ENCODE measurements at regions not wholly inside any gene's neighbourhood (a gene's known extent, or its start where the extent isn't known, plus 50 kb on each side); places are given as distances from the start of the nearest gene placed in this dataset.

- intact Hi-C loops (cut with micrococcal nuclease) = no loop called here
- H2AFZ ChIP-seq (ENCODE audit: low read depth, low read length, poor library complexity, severe bottlenecking) = no peak overlapping the region
- peaks cover 0 to 4% of the 10 kb centered on the region in 2 experiments; a peak in 1 of 4 replicates for H3K9me3 ChIP-seq (ENCODE audit: control insufficient read depth in 1 of 2, insufficient read depth in 1 of 2, low read depth in 1 of 2, low read length in 2 of 2)
- TF ChIP-seq MAX (IDR thresholded peaks at IDR 0.05) = no peak
- no peak for TF ChIP-seq ATF3 (IDR thresholded peaks at IDR 0.05)
- TF ChIP-seq YY1 (IDR thresholded peaks at IDR 0.05; ENCODE audit: extremely low read depth, insufficient replicate concordance, low read depth, low read length) = no peak
- TF ChIP-seq ZFX (IDR thresholded peaks at IDR 0.05) = no peak
- no peak for TF ChIP-seq FOSL1 (IDR thresholded peaks at IDR 0.05; ENCODE audit: low read depth)
- no peak for TF ChIP-seq EZH2 (IDR thresholded peaks at IDR 0.05)
- no peak for TF ChIP-seq SP1 (IDR thresholded peaks at IDR 0.05; ENCODE audit: low read depth)
- no peak for TF ChIP-seq ZBTB33 (IDR thresholded peaks at IDR 0.05; ENCODE audit: extremely low read depth, insufficient replicate concordance, low read length)
- TF ChIP-seq CTCF (IDR thresholded peaks at IDR 0.05 in 2 of 3, conservative IDR thresholded peaks at IDR 0.05 in 1 of 3; ENCODE audit: borderline replicate concordance in 1 of 3, insufficient read depth in 1 of 3, low read depth in 2 of 3, low read length in 2 of 3) = no peak
- TF ChIP-seq EGR1 (IDR thresholded peaks at IDR 0.05; ENCODE audit: low read depth) = no peak
- no peak for TF ChIP-seq POLR2A (IDR thresholded peaks at IDR 0.05; ENCODE audit: borderline replicate concordance, extremely low read depth, insufficient read depth, insufficient read length)
- no peak for TF ChIP-seq POLR2AphosphoS5 (IDR thresholded peaks at IDR 0.05; ENCODE audit: low read depth, low read length)
- TF ChIP-seq SRF (IDR thresholded peaks at IDR 0.05; ENCODE audit: low read depth) = no peak
- no peak for TF ChIP-seq RAD21 (IDR thresholded peaks at IDR 0.05; ENCODE audit: low read depth)
- ChIA-PET CTCF (no interaction called here), POLR2A (no interaction called here), RAD21 (ENCODE audit: low non-redundant PET in 1 of 2, low total read pairs in 2 of 2, uncharacterized antibody in 2 of 2, unreplicated experiment in 2 of 2) (no interaction called here)
- no peak for DNase-seq (ENCODE audit: low read depth, low spot score)
- H3K27ac ChIP-seq (ENCODE audit: low read depth, low read length) = no peak overlapping the region
- no peak for ATAC-seq
- H3K4me3 ChIP-seq (replicated peaks in 1 of 2; ENCODE audit: low read depth in 1 of 2, low read length in 2 of 2) = no peak overlapping the region
- H3K9me2 ChIP-seq (ENCODE audit: insufficient read depth) = no peaks in the 10 kb centered on the region
- no peak overlapping the region for H3K9ac ChIP-seq (ENCODE audit: low read length)
- no peaks in the 10 kb centered on the region for H3K4me1 ChIP-seq (ENCODE audit: control insufficient read depth in 1 of 2, insufficient read depth in 2 of 2, low read length in 2 of 2)
- no TSS peak for BruUV-seq (replicated peaks)
- H3K4me2 ChIP-seq (ENCODE audit: low read length) = no peak overlapping the region
- H3K79me2 ChIP-seq (ENCODE audit: insufficient read depth, low read length) = no peaks in the 10 kb centered on the region
- no peaks in the 10 kb centered on the region for H3K27me3 ChIP-seq (ENCODE audit: insufficient read depth, low read length)
- no peaks in the 10 kb centered on the region for H4K20me1 ChIP-seq (ENCODE audit: insufficient read depth)
- H3K36me3 ChIP-seq (ENCODE audit: control insufficient read depth in 1 of 2, insufficient read depth in 2 of 2, low read length in 2 of 2) = no peaks in the 10 kb centered on the region
Measured at GRCh38 chr2:8402222-8402621, 279.6 kb upstream of the ID2 start.
